Pancreas (tissue), 10 donors: ENCODE measurements at regions not wholly inside any gene's neighbourhood (a gene's known extent, or its start where the extent isn't known, plus 50 kb on each side); places are given as distances from the start of the nearest gene placed in this dataset.

Experiments
- ATAC-seq, 4 donors: fragments of 200-7000 bp; cut with Tn5 transposase; one replicate each; pipeline versions ENCODE4 v1.8.0 to v1.9.1; 2020; ENCODE audit warnings: mild to moderate bottlenecking in 4 of 4, moderate library complexity in 4 of 4
- DNase-seq, 6 donors: peaks; one replicate each; pipeline ENCODE4 v3.0.0-alpha.2; 2020
- FAIRE-seq: peaks from 2 replicates; lab custom pipeline; 2012; peaks lifted over from hg19 to GRCh38; lab: Jason Lieb, UNC
- H3K27ac ChIP-seq, 4 donors: fragments of 200-600 bp; sonication (generic); 1 replicate in 3 of 4; 2 replicates in 1 of 4; pipeline versions ENCODE4 v1.5.0 to v1.8.0; 2020
- H3K27me3 ChIP-seq, 4 donors: fragments of 200-600 bp; one replicate each; pipeline ENCODE4 v1.8.0; 2021
- H3K36me3 ChIP-seq, 3 donors: fragments of 200-600 bp; sonication (generic) in 1 of 3; one replicate each; pipeline versions ENCODE4 v1.5.0 to v1.8.0; 2020 to 2021
- H3K4me1 ChIP-seq, 3 donors: fragments of 200-600 bp; one replicate each; pipeline ENCODE4 v1.8.0; 2021
- H3K4me3 ChIP-seq, 4 donors: fragments of 200-600 bp; sonication (generic) in 2 of 4; one replicate each; pipeline versions ENCODE4 v1.5.0 to v1.8.0; 2020 to 2021
- H3K9me3 ChIP-seq, 4 donors: fragments of 200-600 bp; one replicate each; pipeline ENCODE4 v1.8.0; 2021
- WGBS, 2 donors: extraction: QIAGEN DNeasy Blood & Tissue Kit; methylation state at CpG; one replicate each; pipeline ENCODE4 v1.1.7; 2013; 5-methylcytosine and 5-hydroxymethylcytosine counted together
- intact Hi-C, 3 donors: fragments of 100-400 bp; cut with DNase I; formaldehyde crosslinking; loops; one replicate each; pipeline versions ENCODE4 v1.11.1 to v1.14.2; 2022
- TF ChIP-seq, protein P1 (sequence below), 4 donors: fragments of 200-600 bp; sonication (generic) in 3 of 4; IDR thresholded peaks; one replicate each; pipeline versions ENCODE4 v1.5.0 to v1.8.0; 2021; ENCODE audit warnings: antibody characterized with exemption in 4 of 4
- donor health status: healthy with polysubstance abuse.
- donor health status: DM: no; HTN: no; CAD: no; lungs with moderate emphysema.
- donor health status: DM: no; HTN: no; CAD: no.
- donor health status: control.
- donor health status: control.
- donor health status: Bipolar disorder and iron deficiency.
- donor health status: DM: yes; HTN: yes; CAD: no.
- donor health status: DM: no; HTN: no; CAD: no.
- donor health status: DM: no; HTN: no; CAD: no.
- donor health status: DM: yes; HTN: yes; CAD: no.

- FAIRE-seq, result no peak
- 75 to 78% methylated on average over 10 of the region's 10 CpGs for WGBS, 2 donors
- H3K27ac ChIP-seq, result no peak overlapping the region
- H3K27me3 ChIP-seq, result no peaks in the 10 kb centered on the region
- no peak overlapping the region for H3K4me3 ChIP-seq
- TF ChIP-seq, protein P1, sequence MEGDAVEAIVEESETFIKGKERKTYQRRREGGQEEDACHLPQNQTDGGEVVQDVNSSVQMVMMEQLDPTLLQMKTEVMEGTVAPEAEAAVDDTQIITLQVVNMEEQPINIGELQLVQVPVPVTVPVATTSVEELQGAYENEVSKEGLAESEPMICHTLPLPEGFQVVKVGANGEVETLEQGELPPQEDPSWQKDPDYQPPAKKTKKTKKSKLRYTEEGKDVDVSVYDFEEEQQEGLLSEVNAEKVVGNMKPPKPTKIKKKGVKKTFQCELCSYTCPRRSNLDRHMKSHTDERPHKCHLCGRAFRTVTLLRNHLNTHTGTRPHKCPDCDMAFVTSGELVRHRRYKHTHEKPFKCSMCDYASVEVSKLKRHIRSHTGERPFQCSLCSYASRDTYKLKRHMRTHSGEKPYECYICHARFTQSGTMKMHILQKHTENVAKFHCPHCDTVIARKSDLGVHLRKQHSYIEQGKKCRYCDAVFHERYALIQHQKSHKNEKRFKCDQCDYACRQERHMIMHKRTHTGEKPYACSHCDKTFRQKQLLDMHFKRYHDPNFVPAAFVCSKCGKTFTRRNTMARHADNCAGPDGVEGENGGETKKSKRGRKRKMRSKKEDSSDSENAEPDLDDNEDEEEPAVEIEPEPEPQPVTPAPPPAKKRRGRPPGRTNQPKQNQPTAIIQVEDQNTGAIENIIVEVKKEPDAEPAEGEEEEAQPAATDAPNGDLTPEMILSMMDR (IDR thresholded peaks at IDR 0.05), result no peak
- H3K4me1 ChIP-seq, result no peaks in the 10 kb centered on the region
- intact Hi-C loops, result no loop called here
- ATAC-seq, result no peak
- H3K36me3 ChIP-seq, result no peaks in the 10 kb centered on the region
- no peaks in the 10 kb centered on the region for H3K9me3 ChIP-seq
- DNase-seq, result no peak
These were observed 107.7 kb upstream of the CDYL start for GRCh38 chr6:4668271-4669179.

GRCh38 chr6:4667591-4667990 is 108.6 kb upstream of the CDYL start:
- no peak overlapping the region for H3K27ac ChIP-seq
- no peaks in the 10 kb centered on the region for H3K27me3 ChIP-seq
- WGBS, 2 donors, result 83 to 91% methylated on average over 2 of the region's 2 CpGs
- no peaks in the 10 kb centered on the region for H3K4me1 ChIP-seq
- intact Hi-C loops, result no loop called here
- no peak for DNase-seq
- no peak for FAIRE-seq
- H3K4me3 ChIP-seq, result no peak overlapping the region
- H3K9me3 ChIP-seq, result no peaks in the 10 kb centered on the region
- TF ChIP-seq, protein P1 (IDR thresholded peaks at IDR 0.05), result no peak
- no peak for ATAC-seq
- H3K36me3 ChIP-seq, result no peaks in the 10 kb centered on the region

- intact Hi-C loops, result no loop called here
- Histone ChIP-seq H3K27ac (no peak overlapping the region), H3K36me3 (no peaks in the 10 kb centered on the region), H3K4me1 (no peaks in the 10 kb centered on the region), H3K4me3 (no peak overlapping the region), H3K27me3 (no peaks in the 10 kb centered on the region), H3K9me3 (no peaks in the 10 kb centered on the region)
- ATAC-seq (no peak), DNase-seq (no peak), FAIRE-seq (no peak)
- TF ChIP-seq, protein P1 (IDR thresholded peaks at IDR 0.05), result no peak
- WGBS, 2 donors, result 76 to 80% methylated on average over 3 of the region's 3 CpGs
These were observed 109.2 kb upstream of the CDYL start for GRCh38 chr6:4666886-4667513.

GRCh38 chr6:4665489-4666417 is 110.5 kb upstream of the CDYL start:
- FAIRE-seq, result no peak
- Histone ChIP-seq H3K4me3 (no peak overlapping the region), H3K27me3 (no peaks in the 10 kb centered on the region), H3K4me1 (no peaks in the 10 kb centered on the region), H3K9me3 (no peaks in the 10 kb centered on the region), H3K27ac (no peak overlapping the region), H3K36me3 (no peaks in the 10 kb centered on the region)
- TF ChIP-seq, protein P1 (IDR thresholded peaks at IDR 0.05), result no peak
- 55 to 60% methylated on average over 7 of the region's 7 CpGs for WGBS, 2 donors
- no peak for ATAC-seq
- intact Hi-C loops, result no loop called here
- DNase-seq, result no peak
